ENCODE measurements at regions not wholly inside any gene's neighbourhood (a gene's known extent, or its start where the extent isn't known, plus 50 kb on each side); places are given as distances from the start of the nearest gene placed in this dataset.

GRCh38 chr4:66575008-66575696 is 904.9 kb upstream of the EPHA5 start:
- TF ChIP-seq TOX (CRISPR knock-in tag; IDR thresholded peaks at IDR 0.05; ENCODE audit: borderline replicate concordance): no peak
- no peak for TF ChIP-seq PATZ1 (CRISPR knock-in tag; IDR thresholded peaks at IDR 0.05; ENCODE audit: borderline replicate concordance)
- no peak for TF ChIP-seq ARNTL (CRISPR knock-in tag; IDR thresholded peaks at IDR 0.05; ENCODE audit: borderline replicate concordance, low read depth)
- no peak for TF ChIP-seq BACH2 (CRISPR knock-in tag; IDR thresholded peaks at IDR 0.05; ENCODE audit: borderline replicate concordance)
- no peak for TF ChIP-seq POU6F1 (CRISPR knock-in tag; IDR thresholded peaks at IDR 0.05; ENCODE audit: borderline replicate concordance, low read depth)
- TF ChIP-seq ZFP30 (CRISPR knock-in tag; IDR thresholded peaks at IDR 0.05): no peak
